ENCODE measurements at regions not wholly inside any gene's neighbourhood (a gene's known extent, or its start where the extent isn't known, plus 50 kb on each side); places are given as distances from the start of the nearest gene placed in this dataset.

DNA sequence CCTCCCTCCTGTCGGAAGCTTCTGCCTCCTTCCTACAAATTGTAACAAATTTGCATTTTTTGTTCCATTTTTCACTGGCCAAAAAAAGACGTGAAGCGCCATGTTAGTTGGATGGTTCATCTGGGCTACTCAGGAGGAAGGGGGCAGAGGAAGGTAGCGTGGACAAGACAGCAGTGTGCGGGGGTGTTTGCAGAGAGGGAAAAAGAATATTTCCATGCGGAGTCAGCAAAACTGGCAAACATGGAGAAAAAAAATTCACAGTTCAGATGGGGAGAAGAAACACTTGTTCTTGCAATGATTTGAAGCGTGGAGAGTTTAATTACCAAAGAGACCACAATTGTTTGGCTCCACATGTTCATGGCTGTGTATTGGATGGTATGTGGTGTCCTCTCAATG, 138.8 kb upstream of the ERCC4 start:
- no peak for DNase-seq (ENCODE audit: low spot score)
- H3K4me3 Mint-ChIP-seq (ENCODE audit: unreplicated experiment): no peak overlapping the region
- H3K36me3 Mint-ChIP-seq (ENCODE audit: low read depth, unreplicated experiment): no peaks in the 10 kb centered on the region
- H3K9me3 Mint-ChIP-seq (ENCODE audit: unreplicated experiment): no peaks in the 10 kb centered on the region
- TF ChIP-seq CTCF (IDR thresholded peaks at IDR 0.05; ENCODE audit: unreplicated experiment): no peak
- H3K4me1 Mint-ChIP-seq (ENCODE audit: unreplicated experiment): no peaks in the 10 kb centered on the region
- no peak overlapping the region for H3K27ac Mint-ChIP-seq (ENCODE audit: unreplicated experiment)
- H3K27me3 Mint-ChIP-seq (ENCODE audit: unreplicated experiment): no peaks in the 10 kb centered on the region

DNA sequence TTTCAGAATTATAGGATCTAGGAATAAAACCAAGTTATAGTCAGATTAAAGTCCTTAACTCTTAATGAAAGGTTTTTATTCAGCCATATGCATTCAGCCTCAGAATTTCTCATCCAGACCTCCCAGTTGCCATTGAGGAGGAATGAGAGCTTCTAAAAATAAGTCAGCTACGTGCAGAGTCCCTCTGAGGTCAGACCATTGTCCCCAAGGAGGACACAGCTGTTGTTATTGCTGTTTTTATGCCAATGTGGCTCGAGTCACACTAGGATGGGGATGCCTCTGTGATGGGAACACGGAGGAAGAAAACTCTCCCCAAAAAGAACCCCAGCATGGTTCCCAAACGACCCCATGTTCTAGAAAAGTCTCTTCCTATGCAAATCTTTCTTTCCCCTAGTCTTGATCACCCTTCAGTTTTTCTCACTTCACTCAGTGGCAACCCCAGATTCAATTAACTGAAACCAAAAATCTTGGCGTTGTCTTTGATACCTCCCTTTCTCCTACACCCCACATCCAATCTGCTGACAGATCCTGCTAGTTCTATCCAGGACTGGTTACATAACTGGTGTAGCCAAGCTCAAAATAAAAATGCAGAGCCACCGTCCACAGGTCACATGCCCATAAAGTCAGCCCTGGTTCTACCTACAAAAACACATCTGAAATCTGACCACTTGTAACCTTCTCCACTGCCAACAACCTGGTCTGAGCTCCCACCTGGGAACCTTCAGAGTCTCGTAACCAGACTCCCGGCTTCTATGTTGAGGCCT, 138.2 kb upstream of the ERCC4 start:
- DNase-seq (ENCODE audit: low spot score): no peak
- TF ChIP-seq CTCF (IDR thresholded peaks at IDR 0.05; ENCODE audit: unreplicated experiment): no peak
- Mint-ChIP-seq H3K36me3 (ENCODE audit: low read depth, unreplicated experiment) (no peaks in the 10 kb centered on the region), H3K27ac (ENCODE audit: unreplicated experiment) (no peak overlapping the region), H3K27me3 (ENCODE audit: unreplicated experiment) (no peaks in the 10 kb centered on the region), H3K4me3 (ENCODE audit: unreplicated experiment) (no peak overlapping the region), H3K9me3 (ENCODE audit: unreplicated experiment) (no peaks in the 10 kb centered on the region), H3K4me1 (ENCODE audit: unreplicated experiment) (no peaks in the 10 kb centered on the region)

GRCh38 chr16:13791095-13791494, 128.9 kb upstream of the ERCC4 start:
- H3K4me1 Mint-ChIP-seq (ENCODE audit: unreplicated experiment): no peaks in the 10 kb centered on the region
- no peak for DNase-seq (ENCODE audit: low spot score)
- no peaks in the 10 kb centered on the region for H3K27me3 Mint-ChIP-seq (ENCODE audit: unreplicated experiment)
- H3K27ac Mint-ChIP-seq (ENCODE audit: unreplicated experiment): no peak overlapping the region
- TF ChIP-seq CTCF (IDR thresholded peaks at IDR 0.05; ENCODE audit: unreplicated experiment): no peak
- no peaks in the 10 kb centered on the region for H3K9me3 Mint-ChIP-seq (ENCODE audit: unreplicated experiment)
- no peak overlapping the region for H3K4me3 Mint-ChIP-seq (ENCODE audit: unreplicated experiment)
- no peaks in the 10 kb centered on the region for H3K36me3 Mint-ChIP-seq (ENCODE audit: low read depth, unreplicated experiment)

DNA sequence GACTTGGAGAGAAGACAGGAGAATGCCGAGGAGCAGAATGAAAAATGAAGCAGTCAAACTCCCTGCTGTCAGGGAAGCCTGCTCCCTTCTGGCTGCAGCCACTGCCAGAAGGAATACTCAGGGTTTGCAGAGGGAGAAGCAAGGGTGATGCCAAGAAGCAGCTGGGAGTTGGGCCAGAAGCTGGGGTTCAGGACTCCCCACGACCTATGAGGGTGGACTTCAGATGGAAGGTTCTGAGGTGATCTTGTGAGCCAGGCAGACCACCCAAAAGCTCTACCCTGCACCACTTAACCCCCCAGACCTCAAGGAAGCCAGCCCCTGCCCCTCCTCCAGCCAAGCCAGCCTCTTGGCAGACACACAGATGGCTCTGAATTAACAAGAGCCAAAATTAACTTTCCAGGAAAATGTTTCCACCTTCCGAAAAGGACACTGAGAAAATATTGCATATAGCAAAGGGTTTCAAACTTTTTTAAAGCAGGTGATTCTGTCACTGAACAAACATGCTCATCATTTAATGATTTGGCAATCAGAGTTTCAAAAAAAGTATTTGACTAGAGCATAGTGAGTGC, 126.0 kb upstream of the ERCC4 start:
- no peak for DNase-seq (ENCODE audit: low spot score)
- no peaks in the 10 kb centered on the region for H3K4me1 Mint-ChIP-seq (ENCODE audit: unreplicated experiment)
- TF ChIP-seq CTCF (IDR thresholded peaks at IDR 0.05; ENCODE audit: unreplicated experiment): no peak

DNA sequence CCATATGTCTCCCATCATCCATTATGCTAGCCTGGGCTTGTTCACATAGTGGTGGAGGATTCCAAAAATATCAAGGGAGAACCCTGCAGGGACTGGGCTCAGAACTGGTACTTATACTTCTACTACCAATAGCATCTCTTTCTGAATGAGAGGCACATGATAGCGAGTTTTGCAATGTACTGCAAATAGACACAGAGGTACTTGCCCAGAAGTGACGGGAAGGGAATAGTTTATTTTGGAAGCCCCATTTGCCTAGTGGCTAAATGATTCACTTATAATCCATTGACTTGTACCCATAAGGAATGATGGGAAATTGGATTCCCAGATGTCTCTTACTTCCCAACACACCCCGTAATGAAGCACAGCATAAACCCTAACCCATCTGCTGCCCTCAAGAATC, 124.8 kb upstream of the ERCC4 start:
- no peak overlapping the region for H3K27ac Mint-ChIP-seq (ENCODE audit: unreplicated experiment)
- no peaks in the 10 kb centered on the region for H3K4me1 Mint-ChIP-seq (ENCODE audit: unreplicated experiment)
- H3K27me3 Mint-ChIP-seq (ENCODE audit: unreplicated experiment): no peaks in the 10 kb centered on the region
- H3K36me3 Mint-ChIP-seq (ENCODE audit: low read depth, unreplicated experiment): no peaks in the 10 kb centered on the region
- H3K9me3 Mint-ChIP-seq (ENCODE audit: unreplicated experiment): no peaks in the 10 kb centered on the region
- H3K4me3 Mint-ChIP-seq (ENCODE audit: unreplicated experiment): no peak overlapping the region
- no peak for TF ChIP-seq CTCF (IDR thresholded peaks at IDR 0.05; ENCODE audit: unreplicated experiment)
- DNase-seq (ENCODE audit: low spot score): no peak

More for the DNA sequence above, 126.0 kb upstream of the ERCC4 start:
- no peak overlapping the region for H3K27ac Mint-ChIP-seq (ENCODE audit: unreplicated experiment)
- no peaks in the 10 kb centered on the region for H3K27me3 Mint-ChIP-seq (ENCODE audit: unreplicated experiment)
- H3K9me3 Mint-ChIP-seq (ENCODE audit: unreplicated experiment): no peaks in the 10 kb centered on the region
- H3K4me3 Mint-ChIP-seq (ENCODE audit: unreplicated experiment): no peak overlapping the region
- no peaks in the 10 kb centered on the region for H3K36me3 Mint-ChIP-seq (ENCODE audit: low read depth, unreplicated experiment)

Data from endothelial cell (in vitro differentiated cells).